ENCODE measurements at regions not wholly inside any gene's neighbourhood (a gene's known extent, or its start where the extent isn't known, plus 50 kb on each side); places are given as distances from the start of the nearest gene placed in this dataset.
"Not testable (repeated sequence)": the region's sequence is repeated elsewhere in the genome, so short reads cannot be mapped to it uniquely, and the experiment has no call there.

- H3K27ac ChIP-seq, result no peak overlapping the region
- H3K4me3 ChIP-seq, result no peak overlapping the region
- no peaks in the 10 kb centered on the region for H3K27me3 ChIP-seq
- TF ChIP-seq POLR2AphosphoS5 (IDR thresholded peaks at IDR 0.05; ENCODE audit: insufficient read depth in 1 of 2, low read depth in 1 of 2) (no peak), POLR2A (IDR thresholded peaks at IDR 0.05) (no peak), CTCF (IDR thresholded peaks at IDR 0.05) (no peak)
- no peaks in the 10 kb centered on the region for H3K4me1 ChIP-seq
- no peak for DNase-seq (ENCODE audit: extremely low spot score in 2 of 2)
- H3K9me3 ChIP-seq, result no peaks in the 10 kb centered on the region
- no peaks in the 10 kb centered on the region for H3K36me3 ChIP-seq
- intact Hi-C loops (cut with DNase I), result no loop called here
These were observed 236.8 kb upstream of the TARS1 start for GRCh38 chr5:33203931-33204330.

GRCh38 chr5:33205079-33205478, 235.7 kb upstream of the TARS1 start:
- Histone ChIP-seq H3K4me3 (no peak overlapping the region), H3K36me3 (no peaks in the 10 kb centered on the region), H3K27ac (no peak overlapping the region), H3K27me3 (no peaks in the 10 kb centered on the region), H3K4me1 (no peaks in the 10 kb centered on the region), H3K9me3 (no peaks in the 10 kb centered on the region)
- intact Hi-C loops (cut with DNase I), result no loop called here
- no peak for DNase-seq (ENCODE audit: extremely low spot score in 2 of 2)
- TF ChIP-seq POLR2A (IDR thresholded peaks at IDR 0.05), result no peak
- no peak for TF ChIP-seq CTCF (IDR thresholded peaks at IDR 0.05)
- TF ChIP-seq POLR2AphosphoS5 (IDR thresholded peaks at IDR 0.05; ENCODE audit: insufficient read depth in 1 of 2, low read depth in 1 of 2), result no peak

GRCh38 chr5:33205727-33206410, 234.9 kb upstream of the TARS1 start:
- no peak overlapping the region for H3K27ac ChIP-seq
- intact Hi-C loops (cut with DNase I), result no loop called here
- no peak overlapping the region for H3K4me3 ChIP-seq

GRCh38 chr5:33206962-33207506, 233.7 kb upstream of the TARS1 start:
- Histone ChIP-seq H3K27ac (no peak overlapping the region), H3K36me3 (no peaks in the 10 kb centered on the region), H3K4me3 (no peak overlapping the region), H3K27me3 (no peaks in the 10 kb centered on the region), H3K4me1 (no peaks in the 10 kb centered on the region), H3K9me3 (no peaks in the 10 kb centered on the region)
- intact Hi-C loops (cut with DNase I), result no loop called here
- TF ChIP-seq POLR2AphosphoS5 (IDR thresholded peaks at IDR 0.05; ENCODE audit: insufficient read depth in 1 of 2, low read depth in 1 of 2), result no peak
- TF ChIP-seq CTCF (IDR thresholded peaks at IDR 0.05), result no peak
- no peak for TF ChIP-seq POLR2A (IDR thresholded peaks at IDR 0.05)
- DNase-seq (ENCODE audit: extremely low spot score in 2 of 2), result no peak

More at GRCh38 chr5:33205727-33206410, 234.9 kb upstream of the TARS1 start:
- no peaks in the 10 kb centered on the region for H3K36me3 ChIP-seq
- no peak for TF ChIP-seq CTCF (IDR thresholded peaks at IDR 0.05)
- TF ChIP-seq POLR2A (IDR thresholded peaks at IDR 0.05), result no peak
- no peak for TF ChIP-seq POLR2AphosphoS5 (IDR thresholded peaks at IDR 0.05; ENCODE audit: insufficient read depth in 1 of 2, low read depth in 1 of 2)
- no peak for DNase-seq (ENCODE audit: extremely low spot score in 2 of 2)
- no peaks in the 10 kb centered on the region for H3K27me3 ChIP-seq
- no peaks in the 10 kb centered on the region for H3K4me1 ChIP-seq
- no peaks in the 10 kb centered on the region for H3K9me3 ChIP-seq

GRCh38 chr5:33209252-33209651, 231.5 kb upstream of the TARS1 start:
- H3K27me3 ChIP-seq, result no peaks in the 10 kb centered on the region
- TF ChIP-seq CTCF (IDR thresholded peaks at IDR 0.05) (no peak), POLR2AphosphoS5 (IDR thresholded peaks at IDR 0.05; ENCODE audit: insufficient read depth in 1 of 2, low read depth in 1 of 2) (no peak)
- intact Hi-C loops (cut with DNase I), result no loop called here

GRCh38 chr5:33210221-33210620, 230.5 kb upstream of the TARS1 start:
- H3K27ac ChIP-seq; H3K4me3 ChIP-seq; DNase-seq (ENCODE audit: extremely low spot score in 2 of 2); H3K4me1 ChIP-seq; H3K9me3 ChIP-seq; H3K36me3 ChIP-seq; intact Hi-C loops (cut with DNase I); H3K27me3 ChIP-seq: not testable (repeated sequence)

More at GRCh38 chr5:33209252-33209651, 231.5 kb upstream of the TARS1 start:
- H3K27ac ChIP-seq, result no peak overlapping the region
- no peaks in the 10 kb centered on the region for H3K4me1 ChIP-seq
- no peaks in the 10 kb centered on the region for H3K9me3 ChIP-seq
- H3K4me3 ChIP-seq, result no peak overlapping the region
- H3K36me3 ChIP-seq, result no peaks in the 10 kb centered on the region
- DNase-seq (ENCODE audit: extremely low spot score in 2 of 2), result no peak

Data from vagina (tissue), 2 donors.